ENCODE measurements at regions not wholly inside any gene's neighbourhood (a gene's known extent, or its start where the extent isn't known, plus 50 kb on each side); places are given as distances from the start of the nearest gene placed in this dataset.
"Not testable (repeated sequence)": the region's sequence is repeated elsewhere in the genome, so short reads cannot be mapped to it uniquely, and the experiment has no call there.

DNA sequence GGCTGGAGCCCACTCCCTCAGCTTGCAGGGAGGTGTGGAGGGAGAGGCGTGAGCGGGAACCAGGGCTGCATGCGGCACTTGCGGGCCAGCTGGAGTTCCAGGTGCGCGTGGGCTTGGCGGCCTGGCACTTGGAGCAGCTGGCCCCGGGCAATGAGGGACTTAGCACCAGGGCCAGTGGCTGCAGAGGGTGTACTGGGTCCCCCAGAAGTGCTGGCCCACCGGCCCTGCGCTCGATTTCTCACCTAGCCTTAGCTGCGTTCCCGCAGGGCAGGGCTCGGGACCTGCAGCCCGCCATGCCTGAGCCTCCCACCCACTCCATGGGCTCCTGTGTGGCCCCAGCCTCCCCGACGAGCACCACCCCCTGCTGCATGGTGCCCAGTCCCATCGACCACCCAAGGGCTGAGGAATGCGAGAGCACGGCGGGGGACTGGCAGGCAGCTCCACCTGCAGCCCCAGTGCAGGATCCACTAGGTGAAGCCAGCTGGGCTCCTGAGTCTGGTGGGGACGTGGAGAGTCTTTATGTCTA, 584.1 kb upstream of the PTPRD start:
- not testable (repeated sequence) for ATAC-seq; H3K27ac Mint-ChIP-seq; H3K36me3 Mint-ChIP-seq; H3K4me3 Mint-ChIP-seq; H3K4me1 Mint-ChIP-seq; DNase-seq (ENCODE audit: low spot score in 2 of 2); H3K9me3 Mint-ChIP-seq

DNA sequence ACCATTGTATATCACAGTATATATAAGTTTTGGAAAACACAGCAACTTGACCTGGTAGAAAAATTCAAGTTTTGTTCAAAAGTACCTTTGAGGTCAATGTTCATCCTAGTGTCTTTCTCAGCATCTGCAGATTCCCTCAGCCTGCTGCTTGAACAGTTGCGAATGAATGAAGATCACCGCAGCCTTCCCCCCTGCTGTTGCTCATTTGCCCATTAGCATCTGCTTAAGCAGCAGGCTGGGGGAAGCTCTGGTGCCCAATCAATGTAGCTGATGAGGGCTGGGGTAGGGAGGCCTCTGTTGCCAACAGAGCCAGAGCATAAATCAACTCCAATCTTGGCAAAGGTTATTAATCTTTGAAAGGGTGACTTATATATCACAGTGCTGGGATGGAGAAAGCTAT, 586.5 kb upstream of the PTPRD start:
- Mint-ChIP-seq H3K9me3 (peaks cover 5% of the 10 kb centered on the region), H3K36me3 (no peaks in the 10 kb centered on the region), H3K4me1 (no peaks in the 10 kb centered on the region), H3K27ac (no peak overlapping the region), H3K4me3 (no peak overlapping the region)
- no peak for DNase-seq (ENCODE audit: low spot score in 2 of 2)
- no peak for ATAC-seq

DNA sequence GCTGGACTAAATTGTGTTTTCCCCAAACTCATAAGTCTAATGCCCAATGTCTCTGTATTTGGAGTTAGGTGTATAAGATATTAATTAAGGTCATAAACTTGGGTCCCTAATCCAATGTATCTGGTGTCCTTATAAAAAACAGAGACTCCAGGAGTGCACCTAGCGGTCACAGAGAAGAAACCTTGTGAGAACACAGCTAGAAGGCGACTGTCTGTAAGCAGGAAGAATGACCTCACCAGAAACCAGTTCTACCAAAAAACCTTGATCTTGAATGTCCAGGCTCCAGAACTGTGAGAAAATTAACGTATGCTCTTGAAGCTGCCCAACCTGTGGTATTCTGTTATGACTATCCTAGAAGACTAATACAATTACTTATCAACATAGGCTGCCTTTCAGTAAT, 591.7 kb upstream of the PTPRD start:
- Mint-ChIP-seq H3K9me3 (peaks cover 12% of the 10 kb centered on the region), H3K4me1 (no peaks in the 10 kb centered on the region), H3K4me3 (no peak overlapping the region), H3K27ac (no peak overlapping the region), H3K36me3 (no peaks in the 10 kb centered on the region)
- DNase-seq (ENCODE audit: low spot score in 2 of 2) (no peak), ATAC-seq (no peak)

DNA sequence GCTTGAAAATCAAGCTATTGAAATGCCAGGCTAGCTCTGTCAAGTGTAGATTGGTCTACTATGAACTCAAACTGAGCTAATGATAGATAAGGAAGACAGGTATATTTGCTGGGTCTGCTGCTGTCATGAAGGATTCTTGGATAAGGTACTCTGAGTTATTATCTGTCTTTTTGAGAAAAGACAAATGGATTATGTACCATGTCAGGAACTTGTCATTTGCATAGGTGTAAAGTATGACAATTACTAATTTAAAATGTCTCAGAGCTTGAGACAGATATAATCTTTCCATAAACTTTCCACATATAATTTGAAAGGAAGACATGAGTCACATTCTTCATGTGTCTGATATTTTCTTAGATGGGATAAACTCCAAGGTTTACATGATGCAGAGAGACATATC, 594.1 kb upstream of the PTPRD start:
- ATAC-seq, result no peak
- Mint-ChIP-seq H3K27ac (no peak overlapping the region), H3K9me3 (peaks cover 12% of the 10 kb centered on the region)

DNA sequence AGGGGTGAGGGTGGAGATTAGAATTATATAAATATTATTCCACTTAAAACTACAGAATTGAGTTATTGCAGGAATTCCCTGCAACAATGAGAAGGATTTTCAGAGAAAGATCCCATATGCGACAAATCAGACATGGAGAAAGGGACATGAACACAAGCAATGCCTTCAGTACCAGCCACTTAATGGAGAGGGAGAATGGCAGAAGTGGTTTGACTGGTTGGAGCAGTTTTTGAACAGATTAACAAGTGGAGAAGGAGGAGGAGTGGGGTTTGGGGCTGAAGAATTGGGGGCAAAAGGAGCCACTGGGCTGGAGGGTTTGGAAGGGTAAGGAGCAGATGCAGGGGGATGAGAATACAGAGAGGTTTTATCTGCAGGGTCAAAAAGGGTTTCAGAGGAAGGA, 620.9 kb upstream of the PTPRD start:
- DNase-seq (ENCODE audit: low spot score in 2 of 2) (no peak), ATAC-seq (no peak)
- Mint-ChIP-seq H3K36me3 (no peaks in the 10 kb centered on the region), H3K4me3 (no peak overlapping the region), H3K27ac (no peak overlapping the region), H3K9me3 (peaks cover 25% of the 10 kb centered on the region), H3K4me1 (no peaks in the 10 kb centered on the region)

More for the DNA sequence above, 594.1 kb upstream of the PTPRD start:
- Mint-ChIP-seq H3K36me3 (no peaks in the 10 kb centered on the region), H3K4me3 (no peak overlapping the region), H3K4me1 (no peaks in the 10 kb centered on the region)
- DNase-seq (ENCODE audit: low spot score in 2 of 2), result no peak

DNA sequence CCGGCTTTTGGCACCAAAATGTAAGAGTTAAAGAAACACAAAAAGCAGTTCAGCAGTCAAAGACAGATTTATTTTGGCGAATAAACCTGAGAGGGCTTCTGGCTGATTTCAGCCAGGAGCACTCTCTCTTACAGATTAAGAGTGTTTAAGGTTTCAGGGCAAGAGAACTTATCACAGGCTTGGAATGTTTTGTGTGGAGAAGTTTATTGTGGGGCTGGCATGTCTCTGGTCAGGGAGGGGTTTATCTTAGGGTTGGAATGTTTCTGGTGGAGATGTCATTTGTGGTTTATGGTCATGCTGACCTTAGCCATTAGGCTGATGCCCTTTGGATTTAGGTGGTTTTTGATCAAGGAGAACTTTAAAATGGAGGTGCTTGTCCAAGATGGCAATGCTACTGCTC, 622.3 kb upstream of the PTPRD start:
- Mint-ChIP-seq H3K4me3 (no peak overlapping the region), H3K9me3 (peaks cover 21% of the 10 kb centered on the region), H3K36me3 (no peaks in the 10 kb centered on the region), H3K4me1 (no peaks in the 10 kb centered on the region), H3K27ac (no peak overlapping the region)
- DNase-seq (ENCODE audit: low spot score in 2 of 2) (no peak), ATAC-seq (no peak)

DNA sequence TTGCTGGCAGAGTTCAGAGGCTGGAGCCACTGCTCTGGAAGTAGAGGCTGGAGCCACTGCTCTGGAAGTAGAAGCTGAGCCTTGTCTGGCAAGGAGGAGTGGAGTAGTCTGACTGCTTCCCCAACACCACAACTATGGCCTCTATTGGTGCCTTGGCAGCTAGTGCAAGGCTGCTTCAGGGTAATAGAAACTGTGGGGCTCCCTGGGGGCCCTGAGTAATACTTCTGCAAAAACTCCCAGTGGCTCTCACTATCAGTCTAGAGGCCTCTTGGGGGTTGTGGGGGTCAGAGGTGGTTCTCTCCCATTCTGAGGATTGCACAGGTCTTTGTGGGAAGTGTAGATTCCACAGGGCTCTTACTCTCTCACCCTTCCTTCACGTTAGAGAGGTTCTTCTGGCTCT, 629.0 kb upstream of the PTPRD start:
- Mint-ChIP-seq H3K4me1 (no peaks in the 10 kb centered on the region), H3K4me3 (no peak overlapping the region), H3K27ac (no peak overlapping the region), H3K36me3 (no peaks in the 10 kb centered on the region), H3K9me3 (peaks cover 28% of the 10 kb centered on the region)
- DNase-seq (ENCODE audit: low spot score in 2 of 2) (no peak), ATAC-seq (no peak)

DNA sequence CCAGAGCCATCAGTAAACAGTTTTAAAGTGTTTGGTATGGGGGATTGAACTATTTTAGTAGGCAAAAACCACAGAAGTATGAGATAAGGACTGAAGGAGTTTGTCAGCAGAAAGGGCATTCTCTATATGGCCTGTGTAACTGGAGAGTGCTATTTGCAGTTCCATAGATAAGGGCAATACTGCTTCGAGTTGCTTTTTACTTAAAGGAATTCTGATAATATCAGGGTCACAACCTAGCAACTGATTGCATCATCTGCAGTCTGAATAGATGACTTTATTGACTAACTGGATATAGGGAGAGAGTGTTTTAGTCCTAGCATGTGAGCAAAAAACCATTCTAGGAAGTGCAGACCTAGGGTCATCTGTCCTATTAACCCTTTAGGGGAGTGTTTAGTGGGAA, 645.2 kb upstream of the PTPRD start:
- peaks cover 15% of the 10 kb centered on the region for H3K9me3 Mint-ChIP-seq
- ATAC-seq, result no peak
- H3K4me1 Mint-ChIP-seq, result no peaks in the 10 kb centered on the region
- no peak overlapping the region for H3K27ac Mint-ChIP-seq
- H3K4me3 Mint-ChIP-seq, result no peak overlapping the region
- no peaks in the 10 kb centered on the region for H3K36me3 Mint-ChIP-seq
- no peak for DNase-seq (ENCODE audit: low spot score in 2 of 2)

DNA sequence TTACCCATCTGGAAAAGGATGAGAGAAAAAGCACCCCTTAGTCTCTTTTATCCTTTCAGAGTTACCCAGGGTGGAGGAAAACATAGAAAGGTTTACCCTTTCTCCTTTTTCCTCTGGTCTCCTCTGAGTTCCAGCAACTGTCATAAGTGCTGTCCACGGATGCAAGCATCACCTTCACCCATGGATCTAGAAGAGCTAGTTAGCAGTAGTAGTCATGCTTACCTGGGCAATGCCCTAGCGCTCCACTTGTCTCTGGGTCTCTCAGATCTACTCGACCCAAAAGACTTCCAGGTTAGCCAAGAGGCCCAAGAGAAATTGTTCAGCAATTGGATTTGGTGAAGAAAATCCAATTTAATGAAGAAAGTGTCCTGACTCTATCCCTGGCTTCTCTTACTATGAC, 656.2 kb upstream of the PTPRD start:
- no peaks in the 10 kb centered on the region for H3K4me1 Mint-ChIP-seq
- no peak overlapping the region for H3K4me3 Mint-ChIP-seq
- H3K36me3 Mint-ChIP-seq, result no peaks in the 10 kb centered on the region
- DNase-seq (ENCODE audit: low spot score in 2 of 2) (no peak), ATAC-seq (no peak)
- H3K9me3 Mint-ChIP-seq, result peaks cover 20% of the 10 kb centered on the region
- no peak overlapping the region for H3K27ac Mint-ChIP-seq

DNA sequence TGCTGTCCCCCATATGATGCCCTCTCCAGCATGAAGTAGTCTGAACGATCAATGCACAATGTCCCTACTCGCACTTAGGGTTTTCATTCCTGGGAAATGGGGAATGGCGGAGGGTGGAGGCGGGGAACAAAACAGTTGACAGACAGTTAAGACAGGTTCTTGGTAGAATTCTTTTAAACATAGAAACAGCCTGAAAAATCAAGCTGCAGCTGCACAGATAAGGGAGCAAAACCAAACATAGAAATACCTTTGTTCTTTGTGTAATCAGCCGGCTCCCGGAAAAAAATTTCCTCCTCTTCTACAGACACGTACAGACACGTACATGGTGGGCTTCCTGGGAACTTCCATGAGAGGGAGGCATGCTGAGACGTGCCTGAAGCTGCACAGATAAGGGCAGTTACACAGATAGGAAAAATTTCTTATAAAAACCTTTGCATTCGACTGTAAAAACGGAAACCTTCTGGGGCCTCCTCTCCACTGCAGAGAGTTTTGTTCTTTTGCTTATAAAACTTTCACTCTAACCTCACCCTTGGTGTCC, 662.4 kb upstream of the PTPRD start:
- Mint-ChIP-seq H3K4me3 (no peak overlapping the region), H3K9me3 (peaks cover 12% of the 10 kb centered on the region), H3K4me1 (no peaks in the 10 kb centered on the region), H3K36me3 (no peaks in the 10 kb centered on the region), H3K27ac (no peak overlapping the region)
- ATAC-seq, result no peak
- no peak for DNase-seq (ENCODE audit: low spot score in 2 of 2)

DNA sequence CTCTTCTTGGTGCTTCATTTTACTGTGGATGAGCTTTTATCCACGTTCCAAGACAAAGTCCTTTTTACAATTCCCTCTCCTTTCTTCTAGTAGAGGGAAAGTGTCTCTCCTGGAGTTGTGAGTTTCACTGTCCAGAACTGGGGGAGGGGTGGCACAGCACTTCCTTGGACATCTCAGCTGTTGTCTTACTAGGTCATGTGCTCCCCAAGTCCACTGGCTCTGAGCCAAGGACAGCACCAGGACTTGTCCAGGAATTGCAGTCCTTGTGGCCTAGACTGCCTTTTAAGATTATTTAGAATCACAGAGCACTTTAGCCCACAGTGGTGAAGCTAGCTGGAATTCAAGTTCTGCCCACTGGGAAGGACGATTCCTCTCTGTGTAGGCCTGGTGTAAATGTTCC, 700.2 kb upstream of the PTPRD start:
- H3K9me3 Mint-ChIP-seq, result peaks cover 28% of the 10 kb centered on the region
- H3K4me1 Mint-ChIP-seq, result no peaks in the 10 kb centered on the region
- H3K27ac Mint-ChIP-seq, result no peak overlapping the region
- no peak for DNase-seq (ENCODE audit: low spot score in 2 of 2)
- H3K36me3 Mint-ChIP-seq, result no peaks in the 10 kb centered on the region
- ATAC-seq, result no peak
- H3K4me3 Mint-ChIP-seq, result no peak overlapping the region

DNA sequence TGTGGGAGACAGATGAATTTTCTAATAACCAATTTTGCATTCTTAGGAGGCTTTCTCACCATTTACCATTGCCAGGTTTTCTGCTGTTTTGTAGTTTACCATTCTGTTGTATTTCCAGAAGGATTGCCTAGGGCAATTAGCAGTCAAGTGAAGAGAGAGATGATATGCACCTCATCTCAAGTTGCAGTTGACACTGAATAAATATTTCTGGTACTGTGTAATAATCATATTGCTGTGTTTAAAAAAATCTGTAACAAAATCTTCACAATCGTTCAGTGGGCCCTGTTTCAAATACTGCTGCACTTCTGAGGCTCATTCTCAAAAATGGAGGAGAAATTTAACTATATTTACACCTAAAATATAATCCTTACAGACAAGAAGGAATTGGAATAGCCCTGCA, 706.1 kb upstream of the PTPRD start:
- no peaks in the 10 kb centered on the region for H3K4me1 Mint-ChIP-seq
- peaks cover 9% of the 10 kb centered on the region for H3K9me3 Mint-ChIP-seq
- H3K4me3 Mint-ChIP-seq, result no peak overlapping the region
- H3K27ac Mint-ChIP-seq, result no peak overlapping the region
- ATAC-seq, result no peak
- no peaks in the 10 kb centered on the region for H3K36me3 Mint-ChIP-seq
- DNase-seq (ENCODE audit: low spot score in 2 of 2), result no peak

DNA sequence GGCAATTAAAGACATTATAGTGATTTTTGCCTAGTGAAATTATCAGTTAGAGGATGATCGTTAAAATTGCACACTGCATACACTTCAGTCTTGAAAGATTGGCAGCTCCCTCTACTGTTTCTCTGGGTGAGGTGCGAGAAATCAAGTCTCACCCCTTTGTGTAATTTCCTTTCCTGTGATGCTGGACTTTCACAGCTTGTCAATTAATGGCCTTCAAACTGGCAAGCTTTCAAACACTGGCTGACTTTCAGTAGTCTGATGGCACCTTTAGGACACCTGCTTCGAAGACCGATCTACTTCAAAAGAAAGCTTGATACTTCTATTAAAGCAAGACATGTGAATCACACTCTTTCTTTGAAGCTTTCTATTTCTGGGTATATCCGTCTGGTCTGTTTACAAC, 706.7 kb upstream of the PTPRD start:
- H3K4me1 Mint-ChIP-seq, result no peaks in the 10 kb centered on the region
- H3K36me3 Mint-ChIP-seq, result no peaks in the 10 kb centered on the region
- H3K27ac Mint-ChIP-seq, result no peak overlapping the region
- peaks cover 9% of the 10 kb centered on the region for H3K9me3 Mint-ChIP-seq
- DNase-seq (ENCODE audit: low spot score in 2 of 2), result no peak
- no peak overlapping the region for H3K4me3 Mint-ChIP-seq
- ATAC-seq, result no peak

DNA sequence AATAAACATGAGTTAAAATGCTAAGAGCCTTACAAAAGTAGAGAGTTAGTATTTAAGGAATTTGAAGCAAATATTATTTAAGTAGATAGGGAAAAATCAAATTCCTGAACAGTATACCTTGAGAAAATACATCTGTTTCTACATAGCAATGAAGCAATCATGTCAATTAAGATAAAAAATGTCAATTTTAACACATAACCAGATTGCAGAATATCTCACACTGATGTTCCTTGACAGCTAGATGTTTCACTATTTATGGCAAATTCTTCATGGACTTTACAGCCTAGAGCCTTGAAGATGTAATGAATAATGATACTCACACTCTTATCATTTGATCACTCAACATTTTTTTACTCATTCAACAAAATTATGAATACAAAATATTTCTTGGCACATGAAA, 708.2 kb upstream of the PTPRD start:
- ATAC-seq (no peak), DNase-seq (ENCODE audit: low spot score in 2 of 2) (no peak)
- peaks cover 11% of the 10 kb centered on the region for H3K9me3 Mint-ChIP-seq
- H3K27ac Mint-ChIP-seq, result no peak overlapping the region
- H3K4me1 Mint-ChIP-seq, result no peaks in the 10 kb centered on the region
- H3K4me3 Mint-ChIP-seq, result no peak overlapping the region
- no peaks in the 10 kb centered on the region for H3K36me3 Mint-ChIP-seq

DNA sequence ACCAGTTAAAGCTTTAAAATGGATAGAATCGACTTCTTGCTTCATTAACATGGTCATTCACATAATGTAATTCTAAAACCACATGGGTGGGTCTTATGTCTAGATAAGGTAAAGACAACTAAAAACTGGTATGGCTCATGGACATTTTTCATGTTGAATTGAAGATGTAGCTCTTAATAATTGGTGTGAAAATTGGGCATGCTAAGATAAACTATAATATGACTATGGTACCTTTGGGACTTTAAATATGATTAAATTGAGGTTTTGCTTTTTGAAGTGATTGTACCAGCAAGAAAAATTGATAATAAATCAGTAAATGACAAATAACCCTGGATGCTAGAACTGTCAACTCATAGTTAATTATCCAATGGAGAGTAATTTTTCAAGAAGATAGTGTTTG, 710.7 kb upstream of the PTPRD start:
- H3K36me3 Mint-ChIP-seq, result no peaks in the 10 kb centered on the region

DNA sequence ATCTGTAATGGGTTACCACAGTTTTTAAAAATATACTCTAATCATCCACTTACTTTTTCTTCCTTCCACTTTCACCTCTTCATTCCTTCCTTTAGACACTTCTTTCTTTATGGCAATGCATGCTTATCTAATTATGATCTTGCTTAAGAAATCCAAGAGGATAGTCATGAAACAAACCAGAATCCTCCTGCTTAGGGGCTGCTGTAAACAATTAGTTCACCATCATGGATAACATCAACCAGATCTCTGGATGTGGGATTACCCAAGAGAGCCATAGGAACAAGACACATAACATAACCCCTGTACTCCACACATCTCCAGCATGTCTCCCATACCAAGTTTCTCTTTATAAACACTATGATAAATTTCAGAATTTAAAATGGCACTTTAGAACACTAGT, 713.4 kb upstream of the PTPRD start:
- no peak overlapping the region for H3K4me3 Mint-ChIP-seq
- ATAC-seq (no peak), DNase-seq (ENCODE audit: low spot score in 2 of 2) (no peak)
- H3K9me3 Mint-ChIP-seq, result peaks cover 16% of the 10 kb centered on the region
- no peak overlapping the region for H3K27ac Mint-ChIP-seq
- H3K4me1 Mint-ChIP-seq, result no peaks in the 10 kb centered on the region
- H3K36me3 Mint-ChIP-seq, result no peaks in the 10 kb centered on the region

More for the DNA sequence above, 710.7 kb upstream of the PTPRD start:
- Mint-ChIP-seq H3K9me3 (peaks cover 7% of the 10 kb centered on the region), H3K27ac (no peak overlapping the region), H3K4me1 (no peaks in the 10 kb centered on the region), H3K4me3 (no peak overlapping the region)
- no peak for DNase-seq (ENCODE audit: low spot score in 2 of 2)
- ATAC-seq, result no peak

DNA sequence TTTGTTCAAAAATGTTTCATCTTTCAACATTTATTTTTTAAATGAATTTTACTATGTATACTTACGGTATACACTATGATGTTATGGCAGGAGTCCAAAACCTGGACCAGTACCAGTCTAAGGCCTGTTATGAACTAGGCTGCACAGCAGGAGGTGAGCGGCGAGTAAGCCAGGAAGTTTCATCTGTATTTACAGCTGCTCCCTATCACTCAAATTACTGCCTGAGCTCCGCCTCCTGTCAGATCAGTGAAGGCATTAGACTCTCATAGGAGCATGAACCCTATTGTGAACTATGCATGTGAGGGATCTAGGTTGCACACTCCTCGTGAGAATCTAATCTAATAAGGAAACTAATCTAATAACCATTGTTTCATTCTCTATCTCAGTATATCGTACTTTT, 715.5 kb upstream of the PTPRD start:
- Mint-ChIP-seq H3K27ac (no peak overlapping the region), H3K4me1 (no peaks in the 10 kb centered on the region), H3K36me3 (no peaks in the 10 kb centered on the region), H3K9me3 (peaks cover 20% of the 10 kb centered on the region), H3K4me3 (no peak overlapping the region)
- ATAC-seq, result no peak
- no peak for DNase-seq (ENCODE audit: low spot score in 2 of 2)
